ENCODE measurements at regions not wholly inside any gene's neighbourhood (a gene's known extent, or its start where the extent isn't known, plus 50 kb on each side); places are given as distances from the start of the nearest gene placed in this dataset.
"Not testable (repeated sequence)": the region's sequence is repeated elsewhere in the genome, so short reads cannot be mapped to it uniquely, and the experiment has no call there.

DNA sequence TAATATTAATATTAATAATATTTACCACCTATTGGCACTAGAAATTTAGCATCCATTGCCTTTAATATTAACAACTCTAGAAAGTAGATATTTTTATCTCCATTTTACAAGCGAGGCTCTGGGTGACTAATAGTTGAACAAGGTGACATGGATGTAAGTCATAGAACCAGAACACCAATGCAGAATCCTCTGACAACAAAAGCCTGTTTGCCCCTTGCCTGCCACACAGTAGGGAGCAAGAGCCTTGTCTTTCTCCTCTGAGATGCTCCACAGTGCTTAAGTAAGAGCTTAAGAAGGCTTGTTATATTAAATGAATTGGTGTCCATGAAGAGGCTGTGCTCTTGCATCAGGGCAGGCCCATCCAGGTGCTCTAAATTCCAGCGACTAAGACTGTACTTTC is 51.2 kb upstream of the LBX1 start:
- Histone ChIP-seq H3K9me3 (no peaks in the 10 kb centered on the region), H3K4me1 (peaks cover 0 to 6% of the 10 kb centered on the region in 2 donors), H3K4me3 (no peak overlapping the region), H3K27me3 (peaks cover 28 to 56% of the 10 kb centered on the region in 2 donors), H3K36me3 (no peaks in the 10 kb centered on the region), H3K27ac (no peak overlapping the region)
- TF ChIP-seq, protein P1, sequence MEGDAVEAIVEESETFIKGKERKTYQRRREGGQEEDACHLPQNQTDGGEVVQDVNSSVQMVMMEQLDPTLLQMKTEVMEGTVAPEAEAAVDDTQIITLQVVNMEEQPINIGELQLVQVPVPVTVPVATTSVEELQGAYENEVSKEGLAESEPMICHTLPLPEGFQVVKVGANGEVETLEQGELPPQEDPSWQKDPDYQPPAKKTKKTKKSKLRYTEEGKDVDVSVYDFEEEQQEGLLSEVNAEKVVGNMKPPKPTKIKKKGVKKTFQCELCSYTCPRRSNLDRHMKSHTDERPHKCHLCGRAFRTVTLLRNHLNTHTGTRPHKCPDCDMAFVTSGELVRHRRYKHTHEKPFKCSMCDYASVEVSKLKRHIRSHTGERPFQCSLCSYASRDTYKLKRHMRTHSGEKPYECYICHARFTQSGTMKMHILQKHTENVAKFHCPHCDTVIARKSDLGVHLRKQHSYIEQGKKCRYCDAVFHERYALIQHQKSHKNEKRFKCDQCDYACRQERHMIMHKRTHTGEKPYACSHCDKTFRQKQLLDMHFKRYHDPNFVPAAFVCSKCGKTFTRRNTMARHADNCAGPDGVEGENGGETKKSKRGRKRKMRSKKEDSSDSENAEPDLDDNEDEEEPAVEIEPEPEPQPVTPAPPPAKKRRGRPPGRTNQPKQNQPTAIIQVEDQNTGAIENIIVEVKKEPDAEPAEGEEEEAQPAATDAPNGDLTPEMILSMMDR (IDR thresholded peaks at IDR 0.05) = no peak
- DNase-seq = no peak
- no peak for ATAC-seq
- intact Hi-C loops (cut with DNase I) = no loop called here

DNA sequence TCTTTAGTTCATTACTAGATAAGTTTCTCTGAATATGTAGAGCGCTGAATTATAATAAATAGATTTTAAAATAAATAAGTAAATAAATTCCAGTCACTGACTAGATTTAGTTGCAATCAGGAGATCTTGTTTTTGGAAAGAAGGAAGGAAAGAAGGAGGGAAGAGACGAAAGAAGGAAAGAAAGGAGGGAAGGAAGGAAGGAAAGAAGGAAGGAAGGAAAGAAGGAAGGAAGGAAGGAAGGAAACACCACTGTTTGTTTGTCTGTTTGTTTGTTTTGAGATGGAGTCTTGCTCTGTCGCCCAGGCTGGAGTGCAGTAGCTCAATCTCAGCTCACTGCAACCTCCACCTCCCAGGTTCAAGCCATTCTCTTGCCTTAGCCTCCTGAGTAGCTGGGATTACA is 51.7 kb upstream of the LBX1 start:
- DNase-seq; H3K4me1 ChIP-seq; H3K36me3 ChIP-seq; H3K9me3 ChIP-seq; ATAC-seq; H3K27ac ChIP-seq; H3K4me3 ChIP-seq; intact Hi-C loops (cut with DNase I): not testable (repeated sequence)
- peaks cover 30 to 60% of the 10 kb centered on the region in 2 donors for H3K27me3 ChIP-seq

DNA sequence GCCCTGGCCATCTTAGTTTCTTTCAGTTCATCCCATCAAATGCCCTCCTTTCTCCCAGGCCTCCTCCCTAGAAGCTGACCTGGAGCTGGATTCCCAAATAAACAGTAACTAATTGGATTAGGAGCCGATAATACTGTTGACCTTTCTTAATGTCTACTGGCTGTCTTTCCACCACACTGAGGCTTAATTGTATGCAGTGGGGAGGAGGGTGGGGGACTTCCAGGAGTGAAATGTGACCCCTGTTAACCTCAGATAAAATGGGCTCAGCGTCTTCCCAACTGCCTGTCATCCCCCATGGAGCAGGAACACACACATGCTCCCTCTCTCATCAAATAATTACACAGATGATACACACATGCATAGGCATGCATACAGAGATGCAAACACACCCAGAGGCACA is 53.7 kb upstream of the LBX1 start:
- Histone ChIP-seq H3K4me3 (no peak overlapping the region), H3K9me3 (no peaks in the 10 kb centered on the region), H3K27ac (no peak overlapping the region), H3K4me1 (peaks cover 0 to 6% of the 10 kb centered on the region in 2 donors), H3K27me3 (peaks cover 49 to 80% of the 10 kb centered on the region in 2 donors), H3K36me3 (no peaks in the 10 kb centered on the region)
- ATAC-seq = no peak
- intact Hi-C loops (cut with DNase I) = no loop called here
- TF ChIP-seq, protein P1 (IDR thresholded peaks at IDR 0.05) = no peak
- no peak for DNase-seq

DNA sequence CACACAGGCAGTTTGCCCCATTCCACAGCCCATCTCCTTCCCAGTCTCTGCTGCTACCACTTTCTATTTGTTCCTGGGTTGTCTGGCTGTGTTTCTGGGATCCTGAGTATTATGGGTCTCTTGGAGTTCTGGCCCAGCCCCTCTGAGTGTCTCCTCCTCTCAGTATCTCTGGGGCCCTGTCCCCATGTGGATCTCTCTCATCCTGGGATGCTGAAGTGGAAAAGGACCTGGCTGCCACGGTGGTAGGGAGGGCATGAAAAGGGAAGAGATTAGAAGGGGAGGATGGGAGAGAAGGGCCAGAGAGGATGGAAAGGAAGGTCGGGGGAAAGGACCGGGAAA is 54.5 kb upstream of the LBX1 start:
- peaks cover 0 to 6% of the 10 kb centered on the region in 2 donors for H3K4me1 ChIP-seq
- no peaks in the 10 kb centered on the region for H3K36me3 ChIP-seq
- no peak overlapping the region for H3K4me3 ChIP-seq
- intact Hi-C loops (cut with DNase I) = no loop called here
- DNase-seq (no peak), ATAC-seq (no peak)
- no peak overlapping the region for H3K27ac ChIP-seq
- peaks cover 51 to 85% of the 10 kb centered on the region in 2 donors for H3K27me3 ChIP-seq
- no peaks in the 10 kb centered on the region for H3K9me3 ChIP-seq
- TF ChIP-seq, protein P1 (IDR thresholded peaks at IDR 0.05) = no peak

DNA sequence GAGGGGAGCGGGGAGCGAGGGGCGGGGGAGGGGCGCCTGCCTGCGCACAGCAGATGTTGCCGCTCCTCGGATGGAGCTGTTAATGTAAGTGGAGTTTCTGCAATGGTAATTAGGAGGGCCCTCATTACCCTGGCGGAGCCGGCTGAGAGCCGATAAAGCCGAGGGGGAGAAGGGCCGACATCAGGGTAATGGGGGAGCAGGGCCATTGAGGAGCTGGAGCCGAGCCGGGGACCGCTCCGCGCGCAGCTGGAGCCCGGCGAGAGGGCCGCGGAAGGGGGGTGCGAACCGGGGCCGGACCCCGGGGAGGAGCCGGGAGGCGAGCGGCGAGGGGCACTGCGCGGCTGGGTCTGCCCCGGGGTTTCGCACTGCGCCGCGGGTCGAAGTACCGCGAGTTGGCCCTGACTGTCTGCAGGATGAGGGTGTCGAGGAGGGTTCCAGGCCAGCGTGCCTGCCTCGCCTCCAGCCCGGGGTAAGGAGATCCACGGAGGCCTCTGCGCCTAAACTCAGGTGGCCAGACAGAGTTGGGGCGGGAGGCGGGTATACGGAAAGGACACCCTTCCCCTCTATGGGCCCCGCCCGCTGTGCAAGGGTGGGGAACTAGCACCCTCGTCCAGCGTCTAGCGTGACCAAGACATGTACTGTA is 55.0 kb upstream of the LBX1 start:
- TF ChIP-seq, protein P1 (IDR thresholded peaks at IDR 0.05) = no peak
- DNase-seq (no peak), ATAC-seq (no peak)
- Histone ChIP-seq H3K27me3 (peaks cover 51 to 88% of the 10 kb centered on the region in 2 donors), H3K9me3 (no peaks in the 10 kb centered on the region), H3K27ac (no peak overlapping the region), H3K4me1 (peaks cover 0 to 6% of the 10 kb centered on the region in 2 donors), H3K36me3 (no peaks in the 10 kb centered on the region), H3K4me3 (no peak overlapping the region)
- intact Hi-C loops (cut with DNase I) = no loop called here

All from left lung (tissue), 4 donors.